ENCODE measurements at regions not wholly inside any gene's neighbourhood (a gene's known extent, or its start where the extent isn't known, plus 50 kb on each side); places are given as distances from the start of the nearest gene placed in this dataset.
"Not testable (repeated sequence)": the region's sequence is repeated elsewhere in the genome, so short reads cannot be mapped to it uniquely, and the experiment has no call there.

DNA sequence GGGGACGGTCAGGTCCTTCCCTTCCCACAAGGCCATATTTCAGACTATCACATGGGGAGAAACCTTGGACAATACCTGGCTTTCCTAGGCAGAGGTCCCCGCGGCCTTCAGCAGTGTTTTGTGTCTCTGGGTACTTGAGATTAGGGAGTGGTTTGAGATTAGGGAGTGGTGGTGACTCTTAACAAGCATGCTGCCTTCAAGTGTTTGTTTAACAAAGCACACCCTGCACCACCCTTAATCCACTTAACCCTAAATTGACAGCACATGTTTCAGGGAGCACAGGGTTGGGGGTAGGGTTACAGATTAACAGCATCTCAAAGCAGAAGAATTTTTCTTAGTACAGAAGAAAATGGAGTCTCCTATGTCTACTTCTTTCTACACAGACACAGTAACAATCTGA is 1152.2 kb upstream of the SLC39A10 start:
- H2AFZ ChIP-seq (ENCODE audit: insufficient read depth, low read length, poor library complexity); DNase-seq; H3K79me2 ChIP-seq (ENCODE audit: control insufficient read depth, insufficient read depth, low read length, poor library complexity); H2BK120ac ChIP-seq (ENCODE audit: insufficient read depth, low read length, poor library complexity); H3K4ac ChIP-seq (ENCODE audit: low read depth, low read length); H3K23ac ChIP-seq (ENCODE audit: low read length); H3K79me1 ChIP-seq (ENCODE audit: low read length); H3K14ac ChIP-seq (ENCODE audit: low read length); H4K91ac ChIP-seq (ENCODE audit: low read depth, low read length); H3K4me2 ChIP-seq (ENCODE audit: low read length); H3K4me3 ChIP-seq (ENCODE audit: low read depth, low read length); H3K36me3 ChIP-seq (ENCODE audit: control insufficient read depth in 1 of 2, insufficient read depth in 2 of 2, low read length in 2 of 2); H3K27me3 ChIP-seq (ENCODE audit: insufficient read depth, low read length); H2AK5ac ChIP-seq (ENCODE audit: low read length); H3K4me1 ChIP-seq (ENCODE audit: control insufficient read depth in 1 of 2, insufficient read depth in 2 of 2, low read length in 2 of 2); H2BK5ac ChIP-seq (ENCODE audit: low read depth, low read length, poor library complexity); H3K9ac ChIP-seq (ENCODE audit: low read length); H4K12ac ChIP-seq (ENCODE audit: low read depth, low read length); H4K8ac ChIP-seq (ENCODE audit: low read depth, low read length); H3K9me3 ChIP-seq (ENCODE audit: insufficient read depth, low read depth, low read length); H3K27ac ChIP-seq (ENCODE audit: low read depth, low read length); H2BK12ac ChIP-seq (ENCODE audit: low read length); H3K18ac ChIP-seq (ENCODE audit: low read length): not testable (repeated sequence)
- no CpG with 5 or more reads among the region's 3 CpGs for WGBS (ENCODE audit: extremely low coverage, insufficient coverage, insufficient read length)

DNA sequence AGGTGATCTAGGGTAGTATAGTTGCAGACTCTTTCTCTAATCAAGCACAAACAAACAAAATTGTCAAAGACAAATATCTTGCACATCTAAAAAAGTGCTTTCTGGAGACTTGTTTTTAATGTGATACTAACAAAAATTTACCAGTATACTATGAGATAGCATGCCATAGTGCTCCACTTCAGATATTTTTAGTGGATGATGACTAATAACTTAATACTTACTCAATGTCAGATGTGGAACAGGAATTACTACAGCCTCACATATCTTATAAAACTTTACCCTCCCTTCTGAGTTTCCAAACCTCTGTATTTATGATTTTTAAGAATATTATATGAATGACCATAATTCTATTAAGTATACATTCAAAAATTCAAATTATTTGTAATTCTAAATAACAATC is 1162.0 kb upstream of the SLC39A10 start:
- no peaks in the 10 kb centered on the region for H3K79me2 ChIP-seq (ENCODE audit: control insufficient read depth, insufficient read depth, low read length, poor library complexity)

DNA sequence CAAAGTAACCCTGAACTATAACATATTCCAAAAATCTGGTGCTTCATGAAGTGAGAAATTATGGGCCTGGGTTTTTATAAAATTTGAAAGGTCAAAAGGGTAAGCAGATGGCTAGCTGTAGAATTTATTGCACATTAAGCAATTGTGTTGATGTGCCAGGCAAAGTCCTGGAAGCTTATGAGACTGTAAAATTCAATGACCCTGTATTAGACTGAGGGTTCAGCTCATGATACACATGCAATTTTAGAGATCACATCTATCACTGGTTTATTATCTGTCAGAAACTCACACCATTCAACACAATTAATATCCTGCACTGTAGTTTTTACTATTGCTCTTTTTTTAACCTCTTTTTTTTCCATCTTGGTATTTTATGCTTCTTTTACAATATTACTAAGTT is 1162.6 kb upstream of the SLC39A10 start:
- no peak overlapping the region for H2BK120ac ChIP-seq (ENCODE audit: insufficient read depth, low read length, poor library complexity)
- H3K4ac ChIP-seq (ENCODE audit: low read depth, low read length), result no peak overlapping the region
- H3K4me3 ChIP-seq (ENCODE audit: low read depth, low read length), result no peak overlapping the region
- no peaks in the 10 kb centered on the region for H3K4me1 ChIP-seq (ENCODE audit: control insufficient read depth in 1 of 2, insufficient read depth in 2 of 2, low read length in 2 of 2)
- no peak for DNase-seq
- H3K79me1 ChIP-seq (ENCODE audit: low read length), result no peaks in the 10 kb centered on the region
- H4K91ac ChIP-seq (ENCODE audit: low read depth, low read length), result no peak overlapping the region
- H2AFZ ChIP-seq (ENCODE audit: insufficient read depth, low read length, poor library complexity), result no peak overlapping the region
- H3K79me2 ChIP-seq (ENCODE audit: control insufficient read depth, insufficient read depth, low read length, poor library complexity), result no peaks in the 10 kb centered on the region
- H2AK5ac ChIP-seq (ENCODE audit: low read length), result no peak overlapping the region
- H3K23ac ChIP-seq (ENCODE audit: low read length), result no peak overlapping the region
- no peaks in the 10 kb centered on the region for H3K9me3 ChIP-seq (ENCODE audit: insufficient read depth, low read depth, low read length)
- H4K12ac ChIP-seq (ENCODE audit: low read depth, low read length), result no peak overlapping the region
- H4K8ac ChIP-seq (ENCODE audit: low read depth, low read length), result no peak overlapping the region
- no peak overlapping the region for H3K18ac ChIP-seq (ENCODE audit: low read length)
- no peak overlapping the region for H3K9ac ChIP-seq (ENCODE audit: low read length)
- H3K27ac ChIP-seq (ENCODE audit: low read depth, low read length), result no peak overlapping the region
- H3K27me3 ChIP-seq (ENCODE audit: insufficient read depth, low read length), result no peaks in the 10 kb centered on the region
- no peaks in the 10 kb centered on the region for H3K36me3 ChIP-seq (ENCODE audit: control insufficient read depth in 1 of 2, insufficient read depth in 2 of 2, low read length in 2 of 2)
- no peak overlapping the region for H2BK12ac ChIP-seq (ENCODE audit: low read length)
- H3K14ac ChIP-seq (ENCODE audit: low read length), result no peak overlapping the region
- no peak overlapping the region for H2BK5ac ChIP-seq (ENCODE audit: low read depth, low read length, poor library complexity)
- H3K4me2 ChIP-seq (ENCODE audit: low read length), result no peak overlapping the region

More for the DNA sequence above, 1162.0 kb upstream of the SLC39A10 start:
- Histone ChIP-seq H3K79me1 (ENCODE audit: low read length) (no peaks in the 10 kb centered on the region), H3K36me3 (ENCODE audit: control insufficient read depth in 1 of 2, insufficient read depth in 2 of 2, low read length in 2 of 2) (no peaks in the 10 kb centered on the region), H4K91ac (ENCODE audit: low read depth, low read length) (no peak overlapping the region), H4K8ac (ENCODE audit: low read depth, low read length) (no peak overlapping the region), H3K4me3 (ENCODE audit: low read depth, low read length) (no peak overlapping the region), H3K4ac (ENCODE audit: low read depth, low read length) (no peak overlapping the region), H3K23ac (ENCODE audit: low read length) (no peak overlapping the region), H2BK120ac (ENCODE audit: insufficient read depth, low read length, poor library complexity) (no peak overlapping the region), H3K4me1 (ENCODE audit: control insufficient read depth in 1 of 2, insufficient read depth in 2 of 2, low read length in 2 of 2) (no peaks in the 10 kb centered on the region), H3K27me3 (ENCODE audit: insufficient read depth, low read length) (no peaks in the 10 kb centered on the region), H3K4me2 (ENCODE audit: low read length) (no peak overlapping the region), H2AFZ (ENCODE audit: insufficient read depth, low read length, poor library complexity) (no peak overlapping the region), H3K27ac (ENCODE audit: low read depth, low read length) (no peak overlapping the region), H3K14ac (ENCODE audit: low read length) (no peak overlapping the region), H3K18ac (ENCODE audit: low read length) (no peak overlapping the region), H4K12ac (ENCODE audit: low read depth, low read length) (no peak overlapping the region), H2AK5ac (ENCODE audit: low read length) (no peak overlapping the region), H3K9me3 (ENCODE audit: insufficient read depth, low read depth, low read length) (no peaks in the 10 kb centered on the region), H2BK5ac (ENCODE audit: low read depth, low read length, poor library complexity) (no peak overlapping the region), H2BK12ac (ENCODE audit: low read length) (no peak overlapping the region), H3K9ac (ENCODE audit: low read length) (no peak overlapping the region)
- DNase-seq, result no peak

DNA sequence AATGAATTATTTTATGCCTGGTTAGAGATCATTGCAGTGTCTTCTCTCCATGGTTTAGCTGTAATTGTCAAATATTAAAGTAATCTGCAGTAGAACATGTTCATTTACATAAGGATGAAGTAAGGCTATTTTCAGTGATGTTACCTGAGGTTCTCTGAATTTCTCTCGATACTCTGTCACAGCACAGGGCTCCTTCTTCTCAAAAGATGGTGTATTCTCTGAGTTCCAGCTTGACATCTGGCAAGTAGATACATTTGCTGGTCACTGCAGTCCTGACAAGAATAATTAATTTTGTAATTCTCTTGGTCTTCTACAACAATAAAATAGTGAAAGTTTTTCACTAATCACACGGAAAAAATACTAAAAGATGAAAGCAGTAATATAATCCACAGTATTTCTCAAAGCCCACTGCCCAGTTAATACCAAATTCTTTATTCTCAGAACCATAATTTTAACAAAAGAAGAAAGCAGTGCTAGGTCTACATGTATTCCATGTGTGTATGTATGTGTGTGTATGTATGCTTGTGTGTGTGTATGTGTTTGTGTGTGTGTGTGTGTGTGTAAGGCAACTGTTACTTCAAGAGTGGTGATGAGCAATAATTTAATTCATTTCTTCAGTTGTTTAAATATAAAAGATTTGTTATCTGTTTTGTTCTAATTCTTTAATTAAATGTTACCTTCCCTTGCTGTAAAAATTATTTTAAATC is 1165.5 kb upstream of the SLC39A10 start:
- Histone ChIP-seq H3K4me2 (ENCODE audit: low read length) (no peak overlapping the region), H3K27me3 (ENCODE audit: insufficient read depth, low read length) (no peaks in the 10 kb centered on the region)
- WGBS (ENCODE audit: extremely low coverage, insufficient coverage, insufficient read length), result no CpG with 5 or more reads among the region's 2 CpGs

More for the DNA sequence above, 1165.5 kb upstream of the SLC39A10 start:
- no peaks in the 10 kb centered on the region for H3K9me3 ChIP-seq (ENCODE audit: insufficient read depth, low read depth, low read length)
- H4K12ac ChIP-seq (ENCODE audit: low read depth, low read length), result no peak overlapping the region
- H3K79me1 ChIP-seq (ENCODE audit: low read length), result no peaks in the 10 kb centered on the region
- no peaks in the 10 kb centered on the region for H3K36me3 ChIP-seq (ENCODE audit: control insufficient read depth in 1 of 2, insufficient read depth in 2 of 2, low read length in 2 of 2)
- no peak overlapping the region for H3K27ac ChIP-seq (ENCODE audit: low read depth, low read length)
- no peak overlapping the region for H2BK120ac ChIP-seq (ENCODE audit: insufficient read depth, low read length, poor library complexity)
- H3K18ac ChIP-seq (ENCODE audit: low read length), result no peak overlapping the region
- no peak overlapping the region for H2AFZ ChIP-seq (ENCODE audit: insufficient read depth, low read length, poor library complexity)
- no peak for DNase-seq
- H3K14ac ChIP-seq (ENCODE audit: low read length), result no peak overlapping the region
- no peak overlapping the region for H2AK5ac ChIP-seq (ENCODE audit: low read length)
- no peak overlapping the region for H3K23ac ChIP-seq (ENCODE audit: low read length)
- no peak overlapping the region for H4K8ac ChIP-seq (ENCODE audit: low read depth, low read length)
- no peaks in the 10 kb centered on the region for H3K4me1 ChIP-seq (ENCODE audit: control insufficient read depth in 1 of 2, insufficient read depth in 2 of 2, low read length in 2 of 2)
- no peak overlapping the region for H3K4ac ChIP-seq (ENCODE audit: low read depth, low read length)
- H2BK12ac ChIP-seq (ENCODE audit: low read length), result no peak overlapping the region
- H3K4me3 ChIP-seq (ENCODE audit: low read depth, low read length), result no peak overlapping the region
- no peak overlapping the region for H2BK5ac ChIP-seq (ENCODE audit: low read depth, low read length, poor library complexity)
- no peak overlapping the region for H4K91ac ChIP-seq (ENCODE audit: low read depth, low read length)
- H3K79me2 ChIP-seq (ENCODE audit: control insufficient read depth, insufficient read depth, low read length, poor library complexity), result no peaks in the 10 kb centered on the region
- no peak overlapping the region for H3K9ac ChIP-seq (ENCODE audit: low read length)

All from trophoblast cell (in vitro differentiated cells and primary cell).